GM12878 (cell line): ENCODE measurements at regions not wholly inside any gene's neighbourhood (a gene's known extent, or its start where the extent isn't known, plus 50 kb on each side); places are given as distances from the start of the nearest gene placed in this dataset.

ENCODE experiments used
- ATAC-seq: fragments of 200-7000 bp; cut with Tn5 transposase; 3 replicates; pipeline ENCODE4 v1.9.1; 2020; ENCODE audit warnings: mild to moderate bottlenecking, moderate library complexity
- BruUV-seq: library from RNA; stranded (reverse); fragments of 400-500 nt; replicated peaks from 2 replicates; lab custom pipeline; 2021; lab: Mats Ljungman, UMichigan
- CTCF ChIA-PET: fragments of 300-600 bp; sonication (Branson Sonifier 250); formaldehyde crosslinking; extraction: SDS; loops from one replicate; lab custom pipeline; 2021; ENCODE audit warnings: inconsistent platforms; lab: Yijun Ruan, JAX
- POLR2A ChIA-PET: fragments of 350-600 bp; formaldehyde crosslinking; extraction: SDS; loops from one replicate; lab custom pipeline; 2021; ENCODE audit warnings: inconsistent platforms; lab: Charles Lee
- RAD21 ChIA-PET: fragments of 300-600 bp; sonication (Branson Sonifier 250); formaldehyde crosslinking; loops from one replicate; lab custom pipeline; 2023; ENCODE audit warnings: antibody characterized with exemption; ENCODE audit not compliant: unreplicated experiment; lab: Charles Lee
- SMC1A ChIA-PET: fragments of 300-600 bp; sonication (Branson Sonifier 250); formaldehyde crosslinking; loops from one replicate; lab custom pipeline; 2023; ENCODE audit not compliant: unreplicated experiment, uncharacterized antibody; lab: Charles Lee
- DNase-seq: peaks from one replicate; pipeline ENCODE4 v3.0.0-alpha.2; 2011; ENCODE audit warnings: low read depth, low spot score
- FAIRE-seq: peaks from 3 replicates; lab custom pipeline; 2011; peaks lifted over from hg19 to GRCh38; lab: Jason Lieb, UNC
- H2AFZ ChIP-seq: 2 replicates; pipeline ENCODE4 v1.6.0; 2011; ENCODE audit warnings: low read depth, low read length, control low read depth; ENCODE audit not compliant: control insufficient read depth
- H3K27ac ChIP-seq: 2 replicates; pipeline ENCODE4 v1.5.1; 2011; ENCODE audit warnings: control low read depth; ENCODE audit not compliant: control insufficient read depth, insufficient read depth
- H3K27me3 ChIP-seq, 2 experiments: replicated peaks in 1 of 2; 2 replicates each; pipeline versions ENCODE4 v1.6.0 to v1.6.1; 2011; ENCODE audit warnings: low read length in 1 of 2; ENCODE audit not compliant: control insufficient read depth in 2 of 2, insufficient read depth in 2 of 2
- H3K36me3 ChIP-seq, 2 experiments: 2 replicates each; pipeline ENCODE4 v1.5.1; 2011; ENCODE audit warnings: low read length in 1 of 2; ENCODE audit not compliant: control insufficient read depth in 2 of 2, insufficient read depth in 2 of 2
- H3K4me1 ChIP-seq: 2 replicates; pipeline ENCODE4 v1.6.1; 2011; ENCODE audit warnings: mild to moderate bottlenecking, low read length, moderate library complexity, mixed read lengths; ENCODE audit not compliant: control insufficient read depth, insufficient read depth
- H3K4me2 ChIP-seq: 2 replicates; pipeline ENCODE4 v1.6.0; 2011; ENCODE audit warnings: control low read depth; ENCODE audit not compliant: control insufficient read depth, insufficient read depth
- H3K4me3 ChIP-seq: fragments of 200-600 bp; sonication (generic); 2 replicates; pipeline ENCODE4 v1.5.1; 2016
- H3K79me2 ChIP-seq: 2 replicates; pipeline ENCODE4 v1.6.0; 2011; ENCODE audit warnings: low read length; ENCODE audit not compliant: control insufficient read depth, insufficient read depth
- H3K9ac ChIP-seq: 2 replicates; pipeline ENCODE4 v1.8.0; 2011; ENCODE audit warnings: low read length, control low read depth, mixed read lengths; ENCODE audit not compliant: control insufficient read depth, insufficient read depth
- H3K9me3 ChIP-seq: replicated peaks from 3 replicates; pipeline ENCODE4 v1.5.1; 2011; ENCODE audit warnings: mild to moderate bottlenecking, low read length; ENCODE audit not compliant: control insufficient read depth, insufficient read depth
- H4K20me1 ChIP-seq: 2 replicates; pipeline ENCODE4 v1.6.0; 2011; ENCODE audit not compliant: control insufficient read depth, insufficient read depth
- ATF2 ChIP-seq: IDR thresholded peaks from 2 replicates; pipeline ENCODE4 v1.6.1; 2012; ENCODE audit warnings: low read length, inconsistent platforms
- CEBPB ChIP-seq, 2 experiments: fragments of 150-350 bp in 1 of 2; IDR thresholded peaks; 2 replicates each; pipeline ENCODE4 v1.6.1; 2012 to 2014; ENCODE audit warnings: low read depth in 2 of 2, low read length in 2 of 2, borderline replicate concordance in 1 of 2, inconsistent platforms in 1 of 2
- CREB1 ChIP-seq: IDR thresholded peaks from 2 replicates; pipeline ENCODE4 v1.6.1; 2012; ENCODE audit warnings: low read depth, mild to moderate bottlenecking, inconsistent platforms
- EED ChIP-seq: sonication (generic); IDR thresholded peaks from 2 replicates; pipeline ENCODE4 v1.6.1; 2016; ENCODE audit warnings: antibody characterized with exemption, low read depth
- FOXM1 ChIP-seq: IDR thresholded peaks from 2 replicates; pipeline ENCODE4 v1.6.1; 2012; ENCODE audit warnings: low read depth, mild to moderate bottlenecking, inconsistent platforms, low read length, moderate library complexity
- MXI1 ChIP-seq: fragments of 150-350 bp; IDR thresholded peaks from 2 replicates; pipeline ENCODE4 v1.6.1; 2011; ENCODE audit warnings: low read depth, mild to moderate bottlenecking, inconsistent platforms, low read length, improper control_type of control experiment
- NKRF ChIP-seq: fragments of 450-650 bp; conservative IDR thresholded peaks from 2 replicates; pipeline ENCODE4 v1.6.1; 2017; ENCODE audit warnings: mild to moderate bottlenecking, moderate library complexity
- POU2F2 ChIP-seq: IDR thresholded peaks from 3 replicates; pipeline ENCODE4 v1.6.1; 2011; ENCODE audit warnings: low read depth, mild to moderate bottlenecking, low read length, borderline replicate concordance
- PRDM15 ChIP-seq: fragments of 450-650 bp; formaldehyde crosslinking; IDR thresholded peaks from 2 replicates; pipeline ENCODE4 v1.4.0; 2020; ENCODE audit warnings: mild to moderate bottlenecking, moderate library complexity
- RBBP5 ChIP-seq: fragments of 200-600 bp; sonication (generic); conservative IDR thresholded peaks from 2 replicates; pipeline ENCODE4 v1.6.1; 2016
- SREBF2 ChIP-seq: IDR thresholded peaks from 2 replicates; pipeline ENCODE4 v1.6.1; 2012; ENCODE audit warnings: mild to moderate bottlenecking, low read length
- SUZ12 ChIP-seq: fragments of 200-600 bp; sonication (generic); IDR thresholded peaks from one replicate; pipeline ENCODE4 v1.6.1; 2018; ENCODE audit warnings: antibody characterized with exemption, mild to moderate bottlenecking; ENCODE audit not compliant: unreplicated experiment
- TBL1XR1 ChIP-seq: IDR thresholded peaks from 2 replicates; pipeline ENCODE4 v1.6.1; 2012; ENCODE audit warnings: low read depth, low read length, improper control_type of control experiment
- TCF12 ChIP-seq: IDR thresholded peaks from 2 replicates; pipeline ENCODE4 v1.6.1; 2011; ENCODE audit warnings: low read depth, mild to moderate bottlenecking, low read length
- ZNF207 ChIP-seq: fragments of 450-650 bp; IDR thresholded peaks from 2 replicates; pipeline ENCODE4 v1.6.1; 2014; ENCODE audit warnings: antibody characterized with exemption, mild to moderate bottlenecking, borderline replicate concordance
- WGBS: methylation state at CpG from one replicate; pipeline ENCODE4 v1.1.6; 2016; ENCODE audit warnings: low lambda C conversion rate; ENCODE audit not compliant: insufficient replicate concordance, insufficient coverage; ENCODE audit errors: missing lambda C conversion rate; 5-methylcytosine and 5-hydroxymethylcytosine counted together
- in situ Hi-C: fragments of 300-500 bp; cut with MboI; formaldehyde crosslinking; loops from 9 replicates; pipeline ENCODE4 v1.14.3; 2018; ENCODE audit warnings: mixed read lengths
- intact Hi-C: fragments of 100-400 bp; cut with micrococcal nuclease; formaldehyde crosslinking; loops from one replicate; pipeline ENCODE4 v1.14.2; 2022; ENCODE audit not compliant: unreplicated experiment

GRCh38 chr15:96165081-96165480 is 165.4 kb upstream of the NR2F2 start (continued):
- TF ChIP-seq NKRF (no peak), ATF2 (no peak)
- TF ChIP-seq, all 136 proteins: peak for 0

- POLR2A ChIA-PET = no interaction called here
- no peak for DNase-seq
- SMC1A ChIA-PET = interaction anchor here (0.6 to 1.3 kb wide), 2 partner anchors 9 to 786 kb away, joined by 3 to 5 read pairs; no protein-coding TSS in a partner anchor
- TF ChIP-seq SREBF2 (no peak), FOXM1 (no peak), POU2F2 (no peak), TBL1XR1 (no peak), TCF12 (no peak), EED (no peak), PRDM15 (CRISPR knock-in tag) (no peak), CEBPB (IDR thresholded peaks at IDR 0.05; ENCODE audit: borderline replicate concordance in 1 of 2, low read depth in 2 of 2, low read length in 2 of 2) (no peak), SUZ12 (no peak), CREB1 (no peak), RBBP5 (no peak), ZNF207 (no peak), MXI1 (no peak)
- TF ChIP-seq, all 136 proteins: peak for 0
- intact Hi-C loops = no loop called here
- Histone ChIP-seq H3K9me3 (no peaks in the 10 kb centered on the region), H3K27ac (no peak overlapping the region), H3K9ac (no peak overlapping the region), H3K4me2 (no peak overlapping the region), H3K79me2 (no peaks in the 10 kb centered on the region), H3K36me3 (no peaks in the 10 kb centered on the region), H2AFZ (no peak overlapping the region), H3K27me3 (no peaks in the 10 kb centered on the region), H3K4me1 (no peaks in the 10 kb centered on the region), H3K4me3 (no peak overlapping the region), H4K20me1 (no peaks in the 10 kb centered on the region)
- WGBS = 68% methylated on average over 2 of the region's 2 CpGs
- BruUV-seq = no TSS peak
- in situ Hi-C loops = no loop called here
- CTCF ChIA-PET = no interaction called here
- ATAC-seq = no peak
- RAD21 ChIA-PET = no interaction called here
- FAIRE-seq = no peak
Measured at GRCh38 chr15:96165775-96166174, 164.7 kb upstream of the NR2F2 start.
